SK-N-SH treated with all-trans-retinoic acid at 6 μM for 48 hours (cell line): ENCODE measurements at regions not wholly inside any gene's neighbourhood (a gene's known extent, or its start where the extent isn't known, plus 50 kb on each side); places are given as distances from the start of the nearest gene placed in this dataset.

Experiments
- ATAC-seq: fragments of 200-7000 bp; cut with Tn5 transposase; 3 replicates; pipeline ENCODE4 v1.9.1; 2020; ENCODE audit warnings: mild to moderate bottlenecking, moderate library complexity
- ARNTL ChIP-seq: fragments of 450-650 bp; formaldehyde crosslinking; IDR thresholded peaks from 2 replicates; pipeline ENCODE4 v1.5.0; 2020; ENCODE audit warnings: low read depth, mild to moderate bottlenecking, moderate library complexity, borderline replicate concordance
- CREB5 ChIP-seq: fragments of 250-450 bp; sonication (Bioruptor Pico); IDR thresholded peaks from 2 replicates; pipeline ENCODE4 v1.5.1; 2020; ENCODE audit warnings: low read depth, mild to moderate bottlenecking, moderate library complexity
- CSDC2 ChIP-seq: fragments of 250-450 bp; sonication (Bioruptor Pico); IDR thresholded peaks from 2 replicates; pipeline ENCODE4 v1.5.0; 2020; ENCODE audit warnings: mild to moderate bottlenecking, moderate library complexity
- ESRRG ChIP-seq: fragments of 250-450 bp; sonication (Bioruptor Pico); IDR thresholded peaks from 2 replicates; pipeline ENCODE4 v1.6.1; 2021; ENCODE audit warnings: mild to moderate bottlenecking
- GLIS3 ChIP-seq: fragments of 250-450 bp; sonication (Bioruptor Pico); IDR thresholded peaks from 2 replicates; pipeline ENCODE4 v1.5.0; 2020; ENCODE audit warnings: mild to moderate bottlenecking, moderate library complexity
- ISL1 ChIP-seq: fragments of 250-450 bp; sonication (Bioruptor Pico); IDR thresholded peaks from 2 replicates; pipeline ENCODE4 v2.1.2; 2022; ENCODE audit warnings: mild to moderate bottlenecking, moderate library complexity
- OSR1 ChIP-seq: fragments of 250-450 bp; sonication (Bioruptor Pico); IDR thresholded peaks from 2 replicates; pipeline ENCODE4 v1.8.0; 2022; ENCODE audit warnings: moderate library complexity, mild to moderate bottlenecking, inconsistent platforms
- PATZ1 ChIP-seq: fragments of 250-450 bp; sonication (Bioruptor Pico); IDR thresholded peaks from 2 replicates; pipeline ENCODE4 v1.8.0; 2020; ENCODE audit warnings: mild to moderate bottlenecking, moderate library complexity, borderline replicate concordance
- POU6F1 ChIP-seq: fragments of 250-450 bp; sonication (Bioruptor Pico); IDR thresholded peaks from 2 replicates; pipeline ENCODE4 v1.8.0; 2021; ENCODE audit warnings: low read depth, mild to moderate bottlenecking, moderate library complexity, borderline replicate concordance
- PPARA ChIP-seq: fragments of 250-450 bp; sonication (Bioruptor Pico); IDR thresholded peaks from 2 replicates; pipeline ENCODE4 v1.5.0; 2020; ENCODE audit warnings: mild to moderate bottlenecking, borderline replicate concordance
- RARB ChIP-seq: fragments of 250-450 bp; sonication (Bioruptor Pico); IDR thresholded peaks from 2 replicates; pipeline ENCODE4 v1.8.0; 2021; ENCODE audit warnings: mild to moderate bottlenecking, moderate library complexity
- SNAI2 ChIP-seq: fragments of 250-450 bp; sonication (Bioruptor Pico); IDR thresholded peaks from 2 replicates; pipeline ENCODE4 v1.5.0; 2020; ENCODE audit warnings: mild to moderate bottlenecking, moderate library complexity
- TCF4 ChIP-seq: fragments of 250-450 bp; sonication (Bioruptor Pico); IDR thresholded peaks from 2 replicates; pipeline ENCODE4 v1.8.0; 2021; ENCODE audit warnings: mild to moderate bottlenecking, moderate library complexity, borderline replicate concordance
- TOX ChIP-seq: fragments of 250-450 bp; sonication (Bioruptor Pico); IDR thresholded peaks from 2 replicates; pipeline ENCODE4 v1.8.0; 2021; ENCODE audit warnings: mild to moderate bottlenecking, moderate library complexity, borderline replicate concordance
- TSHZ2 ChIP-seq: fragments of 250-450 bp; sonication (Bioruptor Pico); IDR thresholded peaks from 2 replicates; pipeline ENCODE4 v1.5.0; 2020; ENCODE audit warnings: mild to moderate bottlenecking, moderate library complexity
- ZC3H10 ChIP-seq: fragments of 250-450 bp; sonication (Bioruptor Pico); IDR thresholded peaks from 2 replicates; pipeline ENCODE4 v1.5.1; 2021; ENCODE audit warnings: mild to moderate bottlenecking, moderate library complexity
- ZFP3 ChIP-seq: fragments of 250-450 bp; sonication (Bioruptor Pico); IDR thresholded peaks from 2 replicates; pipeline ENCODE4 v1.5.0; 2020; ENCODE audit warnings: mild to moderate bottlenecking, moderate library complexity
- ZFP30 ChIP-seq: fragments of 450-650 bp; formaldehyde crosslinking; IDR thresholded peaks from 2 replicates; pipeline ENCODE4 v1.5.0; 2022; ENCODE audit warnings: mild to moderate bottlenecking, moderate library complexity
- ZNF565 ChIP-seq: fragments of 450-650 bp; formaldehyde crosslinking; conservative IDR thresholded peaks from 2 replicates; pipeline ENCODE4 v1.5.0; 2020; ENCODE audit warnings: low read depth, mild to moderate bottlenecking, moderate library complexity
- ZNF8 ChIP-seq: fragments of 450-650 bp; formaldehyde crosslinking; IDR thresholded peaks from 2 replicates; pipeline ENCODE4 v1.5.0; 2020; ENCODE audit warnings: mild to moderate bottlenecking, moderate library complexity

DNA sequence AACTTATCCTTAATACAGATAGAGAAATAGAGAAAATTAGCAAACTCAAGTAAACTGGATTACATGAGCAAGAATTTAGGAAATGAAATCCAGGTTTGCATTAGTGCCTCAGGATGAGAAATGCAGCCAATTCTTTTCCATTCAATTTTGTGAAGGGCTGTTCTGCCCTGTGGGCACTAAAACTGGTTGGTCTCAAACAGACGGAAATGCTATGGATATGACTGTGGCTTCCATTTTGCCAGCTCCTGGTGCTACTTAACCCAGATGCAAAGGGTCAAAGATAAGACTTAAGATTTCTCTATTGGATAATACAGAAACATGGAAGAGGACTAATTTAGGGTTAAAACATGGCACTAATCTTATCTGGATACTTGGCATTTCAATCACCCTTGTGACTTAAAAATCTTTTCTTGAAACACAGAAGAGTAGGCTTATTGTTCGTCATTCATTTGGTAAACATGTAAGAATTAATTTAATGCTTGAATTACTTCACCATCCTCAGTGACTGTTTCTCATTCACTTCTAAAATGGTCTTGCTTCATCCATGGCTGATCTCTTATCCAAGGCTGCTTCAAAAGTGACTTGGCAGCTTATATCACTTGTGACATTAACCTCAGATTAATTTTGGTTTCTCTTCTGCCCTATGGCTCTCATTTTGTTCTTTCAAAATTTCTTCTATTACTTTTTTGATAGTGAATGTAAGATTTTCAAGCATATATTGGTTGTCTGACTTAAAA, 1008.7 kb downstream of the GLUD2 start (continued):
- TF ChIP-seq PATZ1 (no peak), ZNF565 (no peak)

DNA sequence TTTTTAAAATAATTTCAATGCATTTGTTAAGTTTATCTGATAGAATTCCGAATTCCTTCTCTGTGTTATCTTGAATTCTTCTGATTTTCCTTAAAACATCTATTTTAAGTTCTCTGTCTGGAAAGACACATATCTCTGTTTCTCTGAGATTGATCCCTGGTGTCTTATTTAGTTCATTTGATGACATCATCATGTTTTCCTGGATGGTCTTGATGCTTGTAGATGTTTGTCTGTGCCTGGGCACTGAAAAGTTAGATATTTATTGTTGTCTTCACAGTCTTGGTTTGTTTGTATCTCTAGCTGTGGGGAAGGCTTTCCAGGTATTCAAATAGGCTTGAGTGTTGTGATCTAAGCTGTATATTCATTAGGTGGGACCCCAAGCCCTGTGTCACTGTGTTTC, 1028.8 kb downstream of the GLUD2 start:
- no peak for ATAC-seq

GRCh38 chrX:122078079-122078478, 1030.7 kb downstream of the GLUD2 start:
- no peak for ATAC-seq
- TF ChIP-seq GLIS3 = no peak
- no peak for TF ChIP-seq OSR1
- no peak for TF ChIP-seq TOX (CRISPR knock-in tag)
- no peak for TF ChIP-seq CSDC2 (CRISPR knock-in tag)
- no peak for TF ChIP-seq ARNTL (CRISPR knock-in tag)
- TF ChIP-seq RARB (CRISPR knock-in tag) = no peak
- TF ChIP-seq SNAI2 (CRISPR knock-in tag) = no peak

More for the DNA sequence above, 1028.8 kb downstream of the GLUD2 start:
- no peak for TF ChIP-seq TCF4 (CRISPR knock-in tag)
- no peak for TF ChIP-seq ZFP3 (CRISPR knock-in tag)
- no peak for TF ChIP-seq RARB (CRISPR knock-in tag)
- TF ChIP-seq CSDC2 (CRISPR knock-in tag) = no peak
- no peak for TF ChIP-seq ESRRG (CRISPR knock-in tag)
- TF ChIP-seq OSR1 = no peak
- TF ChIP-seq ZC3H10 (CRISPR knock-in tag) = no peak
- no peak for TF ChIP-seq ISL1
- TF ChIP-seq ZNF565 = no peak
- TF ChIP-seq SNAI2 (CRISPR knock-in tag) = no peak
- TF ChIP-seq TSHZ2 (CRISPR knock-in tag) = no peak

- no peak for TF ChIP-seq ZC3H10 (CRISPR knock-in tag)
- TF ChIP-seq POU6F1 (CRISPR knock-in tag) = no peak
- no peak for TF ChIP-seq CSDC2 (CRISPR knock-in tag)
- TF ChIP-seq CREB5 (CRISPR knock-in tag) = no peak
- no peak for TF ChIP-seq ISL1
- TF ChIP-seq ZNF565 = no peak
- TF ChIP-seq ESRRG (CRISPR knock-in tag) = no peak
- no peak for ATAC-seq
These were observed 1039.9 kb downstream of the GLUD2 start for GRCh38 chrX:122087341-122087740.

DNA sequence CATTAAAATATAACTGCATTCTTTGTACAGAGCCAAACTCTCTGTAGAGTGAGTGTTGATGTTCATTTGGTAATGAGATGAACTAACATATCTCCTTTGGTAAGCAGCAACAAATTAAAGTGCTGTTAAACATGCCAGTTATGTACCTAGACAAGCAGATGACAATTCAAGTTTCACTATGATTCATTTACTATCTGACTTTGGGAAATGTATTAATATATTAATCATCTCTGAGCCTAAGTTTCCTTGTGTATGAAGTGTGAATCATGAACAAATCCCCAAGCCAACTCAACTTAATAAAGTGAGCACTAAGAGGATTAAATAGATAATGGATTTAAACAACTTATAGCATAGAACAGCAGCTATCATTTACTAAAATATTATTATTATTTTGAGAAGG, 1044.2 kb downstream of the GLUD2 start:
- no peak for ATAC-seq
- no peak for TF ChIP-seq ZNF565
- TF ChIP-seq PPARA = no peak
- no peak for TF ChIP-seq CREB5 (CRISPR knock-in tag)
- no peak for TF ChIP-seq SNAI2 (CRISPR knock-in tag)
- TF ChIP-seq CSDC2 (CRISPR knock-in tag) = no peak
- no peak for TF ChIP-seq ZFP3 (CRISPR knock-in tag)
- no peak for TF ChIP-seq ZNF8 (CRISPR knock-in tag)
- TF ChIP-seq RARB (CRISPR knock-in tag) = no peak
- TF ChIP-seq PATZ1 = no peak
- no peak for TF ChIP-seq ESRRG (CRISPR knock-in tag)
- no peak for TF ChIP-seq ZFP30 (CRISPR knock-in tag)
- TF ChIP-seq GLIS3 = no peak
- no peak for TF ChIP-seq ARNTL (CRISPR knock-in tag)
- TF ChIP-seq POU6F1 (CRISPR knock-in tag) = no peak
